ENCODE measurements at regions not wholly inside any gene's neighbourhood (a gene's known extent, or its start where the extent isn't known, plus 50 kb on each side); places are given as distances from the start of the nearest gene placed in this dataset.

DNA sequence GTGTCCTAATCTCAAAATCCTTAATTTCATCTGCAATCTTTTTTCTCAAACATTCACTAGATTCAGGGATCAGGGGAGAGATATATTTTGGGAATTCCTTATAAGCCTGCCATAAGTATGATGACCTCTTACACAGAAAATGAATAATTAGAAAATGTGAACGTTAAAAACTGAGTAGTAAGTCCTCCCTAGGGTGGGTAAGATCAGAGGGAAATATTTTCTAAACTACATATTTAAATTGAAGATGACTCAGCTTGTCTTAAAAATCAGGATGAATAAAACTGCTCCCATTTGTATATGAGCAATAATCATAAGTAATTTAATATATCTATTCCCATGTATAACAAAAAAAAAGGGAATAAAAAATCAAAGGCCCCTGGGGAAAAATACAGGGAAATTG, 935.5 kb downstream of the TMTC2 start:
- no peak for DNase-seq (ENCODE audit: low read depth, low spot score)
- CTCF ChIA-PET, result no interaction called here
- H3K27ac ChIP-seq (ENCODE audit: low read depth, low read length), result no peak overlapping the region
- TF ChIP-seq, protein P1, sequence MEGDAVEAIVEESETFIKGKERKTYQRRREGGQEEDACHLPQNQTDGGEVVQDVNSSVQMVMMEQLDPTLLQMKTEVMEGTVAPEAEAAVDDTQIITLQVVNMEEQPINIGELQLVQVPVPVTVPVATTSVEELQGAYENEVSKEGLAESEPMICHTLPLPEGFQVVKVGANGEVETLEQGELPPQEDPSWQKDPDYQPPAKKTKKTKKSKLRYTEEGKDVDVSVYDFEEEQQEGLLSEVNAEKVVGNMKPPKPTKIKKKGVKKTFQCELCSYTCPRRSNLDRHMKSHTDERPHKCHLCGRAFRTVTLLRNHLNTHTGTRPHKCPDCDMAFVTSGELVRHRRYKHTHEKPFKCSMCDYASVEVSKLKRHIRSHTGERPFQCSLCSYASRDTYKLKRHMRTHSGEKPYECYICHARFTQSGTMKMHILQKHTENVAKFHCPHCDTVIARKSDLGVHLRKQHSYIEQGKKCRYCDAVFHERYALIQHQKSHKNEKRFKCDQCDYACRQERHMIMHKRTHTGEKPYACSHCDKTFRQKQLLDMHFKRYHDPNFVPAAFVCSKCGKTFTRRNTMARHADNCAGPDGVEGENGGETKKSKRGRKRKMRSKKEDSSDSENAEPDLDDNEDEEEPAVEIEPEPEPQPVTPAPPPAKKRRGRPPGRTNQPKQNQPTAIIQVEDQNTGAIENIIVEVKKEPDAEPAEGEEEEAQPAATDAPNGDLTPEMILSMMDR (IDR thresholded peaks at IDR 0.05; ENCODE audit: low read depth, low read length), result no peak
- no peaks in the 10 kb centered on the region for H3K9me3 ChIP-seq (ENCODE audit: control insufficient read depth, insufficient read depth, low read length)
- no peaks in the 10 kb centered on the region for H3K27me3 ChIP-seq (ENCODE audit: control insufficient read depth, insufficient read depth, low read length)
- POLR2A ChIA-PET, result no interaction called here
- no peak overlapping the region for H3K4me3 ChIP-seq (ENCODE audit: low read depth, low read length)

DNA sequence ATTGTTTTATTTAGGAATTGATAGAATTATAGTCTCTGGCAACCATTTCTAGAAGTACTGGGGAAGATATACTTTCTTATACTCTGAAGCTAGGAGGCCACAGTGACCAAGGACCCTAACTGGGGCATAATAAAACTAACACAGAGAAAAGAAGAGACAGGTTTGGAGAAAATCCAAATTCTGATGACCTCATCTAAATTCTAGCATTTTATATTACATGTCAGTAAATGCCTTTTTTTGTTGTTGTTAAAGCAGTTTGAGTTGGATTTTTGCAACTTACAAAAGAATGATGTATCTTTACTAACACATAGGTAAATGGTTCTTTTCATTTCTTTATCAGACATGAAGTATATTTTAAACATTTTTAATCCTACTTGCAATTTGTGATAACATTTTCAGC, 933.3 kb downstream of the TMTC2 start:
- ChIA-PET CTCF (no interaction called here), POLR2A (no interaction called here)
- H3K27ac ChIP-seq (ENCODE audit: low read depth, low read length), result no peak overlapping the region
- no peaks in the 10 kb centered on the region for H3K27me3 ChIP-seq (ENCODE audit: control insufficient read depth, insufficient read depth, low read length)
- no peak for DNase-seq (ENCODE audit: low read depth, low spot score)
- TF ChIP-seq, protein P1 (IDR thresholded peaks at IDR 0.05; ENCODE audit: low read depth, low read length), result no peak
- H3K9me3 ChIP-seq (ENCODE audit: control insufficient read depth, insufficient read depth, low read length), result no peaks in the 10 kb centered on the region
- H3K4me3 ChIP-seq (ENCODE audit: low read depth, low read length), result no peak overlapping the region

DNA sequence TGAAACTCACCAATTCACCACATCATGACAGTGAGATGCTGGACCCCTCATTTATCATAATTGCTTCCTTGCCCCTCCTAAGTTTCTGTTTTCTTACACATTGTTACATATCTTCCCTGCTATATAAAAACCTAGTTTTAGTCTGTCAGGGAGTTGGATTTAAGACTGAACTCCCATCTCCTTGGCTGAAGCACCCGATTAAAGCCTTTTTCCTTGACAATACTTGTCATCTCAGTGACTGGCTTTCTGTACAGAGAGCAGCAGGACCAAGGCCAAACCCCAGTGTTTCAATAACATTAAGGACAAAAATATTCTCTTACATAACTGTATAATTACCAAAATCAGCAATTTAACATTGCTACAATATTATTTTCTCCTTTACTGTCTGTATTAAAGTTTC, 928.4 kb downstream of the TMTC2 start:
- TF ChIP-seq, protein P1 (IDR thresholded peaks at IDR 0.05; ENCODE audit: low read depth, low read length), result no peak
- Histone ChIP-seq H3K4me3 (ENCODE audit: low read depth, low read length) (no peak overlapping the region), H3K27ac (ENCODE audit: low read depth, low read length) (no peak overlapping the region), H3K27me3 (ENCODE audit: control insufficient read depth, insufficient read depth, low read length) (no peaks in the 10 kb centered on the region), H3K9me3 (ENCODE audit: control insufficient read depth, insufficient read depth, low read length) (peaks cover 5% of the 10 kb centered on the region; the same call in 1 of the 2 replicates)
- ChIA-PET POLR2A (no interaction called here), CTCF (no interaction called here)
- DNase-seq (ENCODE audit: low read depth, low spot score), result no peak

DNA sequence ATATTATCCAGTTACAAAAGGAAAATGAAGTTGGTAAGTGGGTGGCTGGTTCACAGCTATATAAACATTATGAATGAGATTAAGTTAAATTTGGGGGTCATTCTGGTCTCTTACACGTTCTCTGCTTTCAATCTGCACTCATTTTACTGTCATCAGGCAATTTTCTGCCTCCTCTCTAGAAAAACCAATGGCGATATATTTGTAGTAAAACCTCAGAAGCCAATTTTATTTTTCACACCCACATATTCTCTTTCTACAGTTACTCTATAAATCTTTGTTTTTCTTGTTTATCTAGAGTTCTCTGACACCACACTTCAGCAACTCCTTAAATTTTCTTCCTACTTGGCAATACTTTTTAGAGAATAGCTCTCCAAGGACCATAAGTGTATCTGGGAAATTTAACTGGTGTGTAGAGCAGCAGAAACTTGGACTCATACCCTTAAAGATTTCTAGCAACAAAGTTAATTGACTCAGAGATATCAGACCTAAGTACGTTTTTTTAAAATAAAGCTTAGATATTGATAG, 926.9 kb downstream of the TMTC2 start:
- CTCF ChIA-PET, result no interaction called here
- H3K27me3 ChIP-seq (ENCODE audit: control insufficient read depth, insufficient read depth, low read length), result no peaks in the 10 kb centered on the region
- peaks cover 5% of the 10 kb centered on the region; the same call in 1 of the 2 replicates for H3K9me3 ChIP-seq (ENCODE audit: control insufficient read depth, insufficient read depth, low read length)
- POLR2A ChIA-PET, result no interaction called here
- DNase-seq (ENCODE audit: low read depth, low spot score), result no peak
- TF ChIP-seq, protein P1 (IDR thresholded peaks at IDR 0.05; ENCODE audit: low read depth, low read length), result no peak
- no peak overlapping the region for H3K27ac ChIP-seq (ENCODE audit: low read depth, low read length)
- no peak overlapping the region for H3K4me3 ChIP-seq (ENCODE audit: low read depth, low read length)

DNA sequence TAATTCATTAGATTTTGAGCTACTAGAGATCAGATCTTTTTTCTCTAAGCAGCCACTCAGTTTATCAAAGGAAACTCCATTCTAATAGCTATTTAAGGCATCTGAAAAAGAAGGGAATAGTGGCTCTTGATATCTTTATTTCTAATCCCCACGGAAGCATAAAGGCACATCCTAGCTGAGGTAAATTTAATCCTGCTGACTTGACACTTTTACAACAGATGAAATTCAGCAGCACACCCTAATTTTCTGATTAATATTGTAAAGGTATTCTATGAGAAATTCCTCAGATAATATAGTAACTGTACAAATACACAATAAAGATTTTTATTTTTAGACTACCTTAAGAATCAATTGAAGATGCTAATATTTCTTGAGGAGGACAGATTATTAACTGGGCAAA, 916.4 kb downstream of the TMTC2 start:
- ChIA-PET CTCF (no interaction called here), POLR2A (no interaction called here)
- no peak overlapping the region for H3K27ac ChIP-seq (ENCODE audit: low read depth, low read length)
- TF ChIP-seq, protein P1 (IDR thresholded peaks at IDR 0.05; ENCODE audit: low read depth, low read length), result no peak
- no peak for DNase-seq (ENCODE audit: low read depth, low spot score)
- no peaks in the 10 kb centered on the region for H3K27me3 ChIP-seq (ENCODE audit: control insufficient read depth, insufficient read depth, low read length)
- H3K9me3 ChIP-seq (ENCODE audit: control insufficient read depth, insufficient read depth, low read length), result 0 out of 2 replicates have a peak, but pooled peaks cover 3% of the 10 kb centered on the region
- no peak overlapping the region for H3K4me3 ChIP-seq (ENCODE audit: low read depth, low read length)

Measured in AG04450 (cell line).